IPS-20b (cell line): ENCODE measurements at regions not wholly inside any gene's neighbourhood (a gene's known extent, or its start where the extent isn't known, plus 50 kb on each side); places are given as distances from the start of the nearest gene placed in this dataset.

Experiments used
- H3K27ac ChIP-seq: one replicate; pipeline ENCODE4 v1.5.1; 2013; ENCODE audit warnings: low read length
- H3K27me3 ChIP-seq: 2 replicates; pipeline ENCODE4 v1.6.1; 2013; ENCODE audit warnings: mild to moderate bottlenecking, low read length, inconsistent platforms; ENCODE audit not compliant: insufficient read depth
- H3K36me3 ChIP-seq: 2 replicates; pipeline ENCODE4 v1.6.1; 2013; ENCODE audit warnings: low read depth, mild to moderate bottlenecking, inconsistent platforms, low read length, moderate library complexity; ENCODE audit not compliant: insufficient read depth
- H3K4me1 ChIP-seq: 2 replicates; pipeline ENCODE4 v1.6.1; 2013; ENCODE audit warnings: mild to moderate bottlenecking, control low read depth, inconsistent platforms, low read length, moderate library complexity; ENCODE audit not compliant: insufficient read depth
- H3K4me3 ChIP-seq: 2 replicates; pipeline ENCODE4 v1.5.1; 2013; ENCODE audit warnings: mild to moderate bottlenecking, low read length, inconsistent platforms
- H3K9ac ChIP-seq: 2 replicates; pipeline ENCODE4 v1.6.1; 2013; ENCODE audit warnings: low read depth, mild to moderate bottlenecking, inconsistent platforms, low read length, moderate library complexity
- H3K9me3 ChIP-seq: 2 replicates; pipeline ENCODE4 v1.6.1; 2013; ENCODE audit warnings: mild to moderate bottlenecking, low read depth, low read length, inconsistent platforms; ENCODE audit not compliant: insufficient read depth

DNA sequence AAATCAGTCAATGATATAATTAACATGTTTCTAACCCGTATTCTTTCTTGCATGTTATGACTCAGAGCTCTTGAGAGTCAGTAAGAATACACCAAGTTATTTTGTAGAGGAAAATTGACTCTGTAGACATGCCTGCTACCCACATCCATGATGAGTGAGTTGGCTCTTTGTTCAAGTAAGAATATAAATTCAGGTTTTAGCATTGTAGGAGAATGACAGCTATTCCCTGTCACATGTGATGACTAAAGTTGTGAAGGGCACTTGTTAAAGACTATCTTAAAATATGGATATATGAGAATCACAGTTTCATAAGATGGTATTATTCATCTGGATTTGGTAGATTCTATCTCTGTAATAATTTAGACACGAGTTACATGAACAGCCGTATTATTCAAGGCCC is 209.1 kb downstream of the CCDC59 start:
- Histone ChIP-seq H3K36me3 (no peaks in the 10 kb centered on the region), H3K27ac (no peak overlapping the region), H3K9ac (no peak overlapping the region), H3K9me3 (no peaks in the 10 kb centered on the region; the same call in 1 of the 2 replicates), H3K4me3 (no peak overlapping the region), H3K4me1 (no peaks in the 10 kb centered on the region), H3K27me3 (no peaks in the 10 kb centered on the region)

DNA sequence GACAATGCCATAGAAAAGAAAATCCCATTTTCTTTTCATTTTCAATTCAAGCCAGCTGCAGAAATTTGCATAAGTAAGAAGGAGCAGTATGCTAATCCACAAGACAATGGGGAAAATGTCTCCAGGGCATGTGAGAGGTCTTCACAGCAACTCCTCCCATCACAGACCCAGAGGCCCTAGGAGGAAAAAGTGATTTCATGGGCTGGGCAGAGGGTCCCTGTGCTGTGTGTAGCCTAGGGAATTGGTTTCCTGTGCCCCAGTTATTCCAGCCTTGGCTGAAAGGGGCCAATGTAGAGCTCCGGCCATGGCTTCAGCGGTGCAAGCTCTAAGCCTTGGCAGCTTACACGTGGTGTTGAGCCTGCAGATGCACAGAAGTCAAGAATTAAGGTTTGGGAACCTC is 211.4 kb downstream of the CCDC59 start:
- H3K9me3 ChIP-seq, result no peaks in the 10 kb centered on the region; the same call in 1 of the 2 replicates
- no peaks in the 10 kb centered on the region for H3K4me1 ChIP-seq
- H3K27me3 ChIP-seq, result no peaks in the 10 kb centered on the region
- H3K27ac ChIP-seq, result no peak overlapping the region
- H3K4me3 ChIP-seq, result no peak overlapping the region
- H3K9ac ChIP-seq, result no peak overlapping the region
- H3K36me3 ChIP-seq, result no peaks in the 10 kb centered on the region

DNA sequence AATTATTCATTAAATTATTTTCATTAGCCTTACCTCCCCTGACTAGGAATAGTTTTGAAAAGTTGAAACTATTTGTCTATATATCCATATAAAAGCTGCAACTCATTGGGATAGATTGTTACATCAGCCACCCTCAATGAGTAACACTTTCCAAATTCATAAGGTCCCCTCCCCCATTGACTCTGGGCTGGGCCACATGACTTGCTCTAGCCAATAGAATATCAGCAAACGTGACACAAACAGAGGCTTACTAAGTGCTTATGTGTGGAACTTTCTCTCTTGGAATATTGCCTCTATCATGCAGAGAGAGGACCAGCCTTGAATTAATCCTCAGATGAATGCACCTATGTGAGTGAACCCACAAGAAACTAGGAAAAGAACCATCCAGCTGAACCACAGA is 213.7 kb downstream of the CCDC59 start:
- no peaks in the 10 kb centered on the region; the same call in 1 of the 2 replicates for H3K9me3 ChIP-seq
- H3K27ac ChIP-seq, result no peak overlapping the region
- H3K4me1 ChIP-seq, result no peaks in the 10 kb centered on the region
- no peak overlapping the region for H3K9ac ChIP-seq
- no peaks in the 10 kb centered on the region for H3K36me3 ChIP-seq
- H3K4me3 ChIP-seq, result no peak overlapping the region
- H3K27me3 ChIP-seq, result no peaks in the 10 kb centered on the region

- H3K9ac ChIP-seq, result no peak overlapping the region
- no peaks in the 10 kb centered on the region for H3K36me3 ChIP-seq
- no peaks in the 10 kb centered on the region for H3K4me1 ChIP-seq
- H3K27ac ChIP-seq, result no peak overlapping the region
- H3K4me3 ChIP-seq, result no peak overlapping the region
- no peaks in the 10 kb centered on the region for H3K9me3 ChIP-seq
- no peaks in the 10 kb centered on the region for H3K27me3 ChIP-seq
Measured at GRCh38 chr12:82132390-82132789, 225.8 kb downstream of the CCDC59 start.

DNA sequence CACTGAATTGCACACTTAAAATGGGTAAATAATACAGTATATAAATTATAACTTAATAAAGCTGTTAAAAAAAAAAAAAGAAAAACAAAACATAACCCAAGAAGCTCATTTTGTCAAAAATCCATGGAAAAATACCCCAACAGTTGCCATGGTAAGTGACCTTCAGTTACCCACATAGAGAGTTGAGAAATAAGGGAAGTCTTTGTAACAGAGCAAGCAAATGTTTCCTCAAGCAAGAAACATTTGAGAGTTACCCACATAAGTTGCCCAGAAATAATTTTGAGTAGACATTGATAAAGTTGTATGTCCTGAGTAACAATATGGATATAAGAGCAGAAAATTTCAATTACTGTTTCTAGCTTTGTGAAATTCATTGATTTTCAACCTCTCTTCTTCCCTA is 227.4 kb downstream of the CCDC59 start:
- Histone ChIP-seq H3K9me3 (no peaks in the 10 kb centered on the region), H3K27ac (no peak overlapping the region), H3K36me3 (no peaks in the 10 kb centered on the region), H3K4me3 (no peak overlapping the region), H3K9ac (no peak overlapping the region), H3K4me1 (no peaks in the 10 kb centered on the region), H3K27me3 (no peaks in the 10 kb centered on the region)

- H3K27ac ChIP-seq, result no peak overlapping the region
- H3K9ac ChIP-seq, result no peak overlapping the region
- H3K36me3 ChIP-seq, result no peaks in the 10 kb centered on the region
- H3K4me1 ChIP-seq, result no peaks in the 10 kb centered on the region
- no peaks in the 10 kb centered on the region for H3K27me3 ChIP-seq
- no peaks in the 10 kb centered on the region for H3K9me3 ChIP-seq
- H3K4me3 ChIP-seq, result no peak overlapping the region
Measured at GRCh38 chr12:82124711-82125380, 233.3 kb downstream of the CCDC59 start.

DNA sequence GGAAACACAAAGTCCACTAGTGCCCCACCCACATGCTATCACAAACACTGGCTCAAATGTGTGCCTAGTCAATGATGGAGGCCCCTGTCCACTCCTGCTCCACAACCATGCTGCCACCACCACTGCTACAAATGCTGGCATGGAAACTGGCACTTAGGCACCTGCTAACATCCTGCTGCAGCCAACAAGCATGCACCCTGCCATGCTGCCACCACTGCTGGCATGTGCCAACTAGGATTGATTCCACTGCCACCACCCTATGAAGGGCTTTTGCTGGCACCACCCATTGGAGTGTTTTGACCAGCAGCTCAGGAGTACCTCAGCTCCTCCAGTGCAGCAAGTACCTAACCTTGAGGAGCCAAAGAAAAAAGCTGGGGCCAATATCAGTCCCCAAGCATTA is 236.6 kb downstream of the CCDC59 start:
- Histone ChIP-seq H3K36me3 (no peaks in the 10 kb centered on the region), H3K9me3 (no peaks in the 10 kb centered on the region), H3K27me3 (no peaks in the 10 kb centered on the region), H3K4me1 (no peaks in the 10 kb centered on the region), H3K4me3 (no peak overlapping the region), H3K27ac (no peak overlapping the region), H3K9ac (no peak overlapping the region)

GRCh38 chr12:82120901-82121300 is 237.3 kb downstream of the CCDC59 start:
- Histone ChIP-seq H3K9me3 (no peaks in the 10 kb centered on the region), H3K9ac (no peak overlapping the region), H3K4me3 (no peak overlapping the region), H3K27ac (no peak overlapping the region), H3K4me1 (no peaks in the 10 kb centered on the region), H3K36me3 (no peaks in the 10 kb centered on the region), H3K27me3 (no peaks in the 10 kb centered on the region)

- H3K27me3 ChIP-seq, result no peaks in the 10 kb centered on the region
- H3K36me3 ChIP-seq, result no peaks in the 10 kb centered on the region
- no peaks in the 10 kb centered on the region for H3K9me3 ChIP-seq
- H3K4me1 ChIP-seq, result no peaks in the 10 kb centered on the region
- no peak overlapping the region for H3K9ac ChIP-seq
- H3K4me3 ChIP-seq, result no peak overlapping the region
- H3K27ac ChIP-seq, result no peak overlapping the region
Measured at GRCh38 chr12:82109243-82109642, 248.9 kb downstream of the CCDC59 start.

- no peaks in the 10 kb centered on the region for H3K36me3 ChIP-seq
Measured at GRCh38 chr12:82108615-82109014, 249.6 kb downstream of the CCDC59 start.

DNA sequence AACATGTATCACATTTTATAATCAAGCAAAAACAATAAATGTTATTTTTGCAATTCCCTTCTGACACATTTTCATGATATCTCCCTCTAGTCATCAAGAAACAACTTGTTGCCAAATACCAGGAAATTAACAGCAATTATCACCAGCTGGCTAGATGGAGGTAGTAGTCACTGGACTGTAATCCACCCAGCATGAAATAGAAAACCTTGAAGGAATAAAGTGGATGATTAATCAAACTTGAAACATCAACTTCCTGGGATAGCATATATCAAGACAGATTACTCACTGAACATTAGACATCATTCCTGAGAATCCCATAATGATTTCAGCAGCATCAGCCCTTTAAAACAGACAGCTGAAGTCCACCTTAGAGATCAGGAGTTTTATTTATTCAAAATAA is 259.0 kb downstream of the CCDC59 start:
- Histone ChIP-seq H3K9me3 (no peaks in the 10 kb centered on the region), H3K4me3 (no peak overlapping the region), H3K4me1 (no peaks in the 10 kb centered on the region), H3K27me3 (no peaks in the 10 kb centered on the region), H3K9ac (no peak overlapping the region), H3K27ac (no peak overlapping the region), H3K36me3 (no peaks in the 10 kb centered on the region)

More at GRCh38 chr12:82108615-82109014, 249.6 kb downstream of the CCDC59 start:
- Histone ChIP-seq H3K9ac (no peak overlapping the region), H3K27me3 (no peaks in the 10 kb centered on the region), H3K4me3 (no peak overlapping the region), H3K27ac (no peak overlapping the region), H3K9me3 (no peaks in the 10 kb centered on the region), H3K4me1 (no peaks in the 10 kb centered on the region)

DNA sequence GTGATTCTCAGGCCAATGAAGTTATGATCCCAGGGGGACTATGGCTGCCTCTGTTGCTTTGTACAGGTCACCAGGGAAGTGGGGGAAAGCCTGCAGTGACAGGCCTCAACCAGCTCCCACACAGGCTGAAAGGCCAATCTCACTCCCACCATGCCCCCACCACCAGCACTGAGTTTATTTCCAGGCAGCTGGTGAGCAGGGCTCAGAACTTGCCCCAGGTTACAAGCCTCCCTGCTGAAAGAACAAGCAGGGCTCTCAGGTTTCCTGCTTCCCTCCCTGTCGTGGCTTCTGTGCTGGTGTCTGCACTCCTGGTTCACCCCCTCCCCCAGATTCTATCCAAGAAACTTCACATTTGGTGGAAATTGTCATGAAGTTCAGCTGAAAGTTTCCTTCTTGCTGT is 260.3 kb downstream of the CCDC59 start:
- Histone ChIP-seq H3K4me3 (no peak overlapping the region), H3K4me1 (no peaks in the 10 kb centered on the region), H3K27ac (no peak overlapping the region), H3K27me3 (no peaks in the 10 kb centered on the region), H3K36me3 (no peaks in the 10 kb centered on the region), H3K9ac (no peak overlapping the region), H3K9me3 (no peaks in the 10 kb centered on the region)
